ENCODE measurements at regions not wholly inside any gene's neighbourhood (a gene's known extent, or its start where the extent isn't known, plus 50 kb on each side); places are given as distances from the start of the nearest gene placed in this dataset.

DNA sequence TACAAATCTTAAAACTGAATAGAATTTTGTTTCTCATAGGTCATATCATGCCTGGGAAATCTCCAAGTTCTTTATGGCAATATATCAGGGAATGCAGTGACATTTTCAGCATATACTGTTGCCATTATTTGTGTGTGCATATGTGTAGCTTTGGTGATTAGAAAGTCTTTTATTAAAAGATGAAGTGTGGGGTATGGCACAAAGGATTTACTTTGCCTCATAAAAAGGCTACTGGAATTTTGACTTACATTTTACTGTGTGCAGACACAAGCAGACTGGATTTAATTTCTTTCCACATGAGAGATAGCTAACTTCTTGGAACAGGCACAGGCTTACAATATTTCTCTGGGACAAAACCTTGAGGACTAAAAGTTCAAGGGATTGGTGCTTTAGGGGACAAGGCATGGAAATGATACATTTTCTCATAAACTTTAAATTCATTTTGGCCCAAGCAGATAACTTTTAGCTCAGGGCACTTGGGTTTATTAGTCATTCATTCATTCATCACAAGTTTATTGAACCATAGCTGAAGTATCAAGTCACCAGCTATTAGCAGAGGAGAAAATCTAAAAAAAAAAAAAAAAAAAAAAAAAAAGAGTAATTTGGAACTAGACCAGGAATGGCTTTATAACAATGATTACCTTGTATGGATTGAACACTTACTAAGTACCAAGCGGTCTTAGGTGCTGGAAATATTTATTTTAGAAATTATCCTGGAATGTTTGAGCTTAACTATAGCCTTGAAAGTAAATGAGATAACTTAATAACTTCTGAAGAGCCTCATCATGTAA lies 191.5 kb downstream of the SLIT2 start:
- no peak overlapping the region for H3K27ac ChIP-seq
- POLR2A ChIA-PET (ENCODE audit: low non-redundant PET): no interaction called here
- CTCF ChIA-PET: no interaction called here
- TF ChIP-seq, protein P1, sequence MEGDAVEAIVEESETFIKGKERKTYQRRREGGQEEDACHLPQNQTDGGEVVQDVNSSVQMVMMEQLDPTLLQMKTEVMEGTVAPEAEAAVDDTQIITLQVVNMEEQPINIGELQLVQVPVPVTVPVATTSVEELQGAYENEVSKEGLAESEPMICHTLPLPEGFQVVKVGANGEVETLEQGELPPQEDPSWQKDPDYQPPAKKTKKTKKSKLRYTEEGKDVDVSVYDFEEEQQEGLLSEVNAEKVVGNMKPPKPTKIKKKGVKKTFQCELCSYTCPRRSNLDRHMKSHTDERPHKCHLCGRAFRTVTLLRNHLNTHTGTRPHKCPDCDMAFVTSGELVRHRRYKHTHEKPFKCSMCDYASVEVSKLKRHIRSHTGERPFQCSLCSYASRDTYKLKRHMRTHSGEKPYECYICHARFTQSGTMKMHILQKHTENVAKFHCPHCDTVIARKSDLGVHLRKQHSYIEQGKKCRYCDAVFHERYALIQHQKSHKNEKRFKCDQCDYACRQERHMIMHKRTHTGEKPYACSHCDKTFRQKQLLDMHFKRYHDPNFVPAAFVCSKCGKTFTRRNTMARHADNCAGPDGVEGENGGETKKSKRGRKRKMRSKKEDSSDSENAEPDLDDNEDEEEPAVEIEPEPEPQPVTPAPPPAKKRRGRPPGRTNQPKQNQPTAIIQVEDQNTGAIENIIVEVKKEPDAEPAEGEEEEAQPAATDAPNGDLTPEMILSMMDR (conservative IDR thresholded peaks at IDR 0.05; ENCODE audit: low read depth): no peak
- DNase-seq (ENCODE audit: low spot score): no peak

DNA sequence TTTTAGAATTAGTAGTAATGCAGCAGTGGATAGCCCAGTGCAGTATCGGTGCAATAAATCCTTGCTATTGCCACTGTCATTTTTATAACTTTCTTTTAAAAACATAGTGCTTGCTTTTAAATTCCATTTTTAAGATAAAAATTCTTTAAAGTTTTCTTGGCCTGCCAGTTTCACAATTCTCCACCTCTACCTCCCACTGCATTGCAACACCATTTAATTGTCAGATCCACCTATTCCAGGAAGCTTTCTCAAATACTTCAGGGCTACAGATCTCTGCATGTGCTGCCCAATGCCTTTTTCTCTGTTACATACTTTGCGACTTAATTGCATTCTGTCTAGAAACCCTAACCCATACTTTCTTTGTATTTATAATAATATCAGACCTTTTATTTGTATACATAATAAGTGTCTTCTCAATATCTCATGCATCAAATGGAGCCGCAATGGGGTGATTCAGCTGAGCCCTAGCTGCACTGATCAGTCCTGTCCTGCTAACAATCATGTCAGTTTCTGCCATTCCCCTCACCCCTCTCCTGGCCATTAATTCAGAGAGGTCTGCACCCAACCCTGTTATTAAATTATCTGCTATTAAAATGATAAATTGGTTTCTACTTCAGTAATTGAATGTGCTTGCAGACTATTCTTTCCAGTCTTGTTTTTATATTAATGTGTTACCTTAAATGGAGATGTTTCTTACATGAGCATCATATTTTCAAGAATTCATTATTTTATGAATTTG lies 193.1 kb downstream of the SLIT2 start:
- CTCF ChIA-PET: interaction anchor here (0.7 kb wide), 1 partner anchor 1970 kb away, joined by 3 read pairs; no protein-coding TSS in a partner anchor
- no peak for DNase-seq (ENCODE audit: low spot score)
- POLR2A ChIA-PET (ENCODE audit: low non-redundant PET): no interaction called here
- TF ChIP-seq, protein P1 (conservative IDR thresholded peaks at IDR 0.05; ENCODE audit: low read depth): no peak
- H3K27ac ChIP-seq: no peak overlapping the region

DNA sequence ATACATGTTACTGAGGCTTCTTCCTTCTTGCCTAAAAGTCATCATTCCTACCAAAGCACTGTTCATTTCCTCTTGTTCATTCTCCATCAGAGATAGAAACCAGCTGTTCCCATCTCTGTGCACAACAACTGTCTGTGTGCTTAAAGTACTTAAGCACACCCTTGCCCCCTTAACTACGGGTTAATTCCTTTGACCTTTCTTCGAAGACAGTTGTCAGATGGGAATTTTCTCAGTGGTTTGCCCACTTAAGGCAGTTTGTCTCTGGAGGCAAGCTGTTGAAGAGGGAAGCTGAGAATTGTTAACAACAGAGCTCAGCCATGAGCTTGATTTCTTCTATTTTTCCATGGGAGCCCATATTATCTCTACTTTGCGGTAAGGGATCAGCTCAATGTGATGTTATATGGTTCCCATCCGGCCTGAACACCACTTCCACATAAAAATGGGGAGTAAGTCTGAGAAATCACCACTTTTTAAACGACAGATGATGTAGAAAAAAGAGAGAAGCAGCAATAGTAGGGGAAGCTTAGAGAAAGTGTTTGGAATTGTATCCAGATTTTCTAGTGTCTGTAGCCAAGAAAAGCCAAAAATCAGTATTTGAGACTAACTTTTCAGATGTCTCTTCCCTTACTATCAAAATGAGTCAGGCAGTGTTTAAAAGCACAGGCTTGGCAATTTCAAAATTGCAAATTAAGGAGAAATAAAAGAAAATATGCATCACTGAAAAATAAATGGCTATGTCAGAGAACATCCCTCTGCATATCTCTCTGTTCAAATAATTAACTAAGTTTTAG lies 194.4 kb downstream of the SLIT2 start:
- CTCF ChIA-PET: no interaction called here
- TF ChIP-seq, protein P1 (conservative IDR thresholded peaks at IDR 0.05; ENCODE audit: low read depth): no peak
- no peak for DNase-seq (ENCODE audit: low spot score)
- POLR2A ChIA-PET (ENCODE audit: low non-redundant PET): no interaction called here
- H3K27ac ChIP-seq: no peak overlapping the region

DNA sequence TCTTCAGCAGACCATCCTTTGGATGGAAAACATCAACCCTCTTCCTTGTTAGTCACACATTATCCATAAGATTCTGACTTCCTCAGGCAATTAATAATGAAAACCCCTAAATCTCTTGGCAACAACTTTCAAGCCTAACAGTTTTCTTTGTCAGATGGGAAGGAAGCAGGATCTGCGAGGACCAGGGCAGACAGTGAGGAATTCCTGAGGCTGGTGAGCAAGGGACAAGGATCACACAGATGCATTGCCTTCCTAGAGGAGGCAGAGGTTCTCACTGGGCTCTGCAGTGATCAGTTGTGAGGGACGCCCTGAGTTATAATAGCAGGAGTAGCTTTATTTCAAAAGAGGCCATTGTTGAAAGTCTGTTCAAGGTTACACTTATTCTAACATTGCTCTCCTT lies 195.4 kb downstream of the SLIT2 start:
- POLR2A ChIA-PET (ENCODE audit: low non-redundant PET): no interaction called here
- TF ChIP-seq, protein P1 (conservative IDR thresholded peaks at IDR 0.05; ENCODE audit: low read depth): no peak
- H3K27ac ChIP-seq: no peak overlapping the region
- no peak for DNase-seq (ENCODE audit: low spot score)
- CTCF ChIA-PET: no interaction called here

DNA sequence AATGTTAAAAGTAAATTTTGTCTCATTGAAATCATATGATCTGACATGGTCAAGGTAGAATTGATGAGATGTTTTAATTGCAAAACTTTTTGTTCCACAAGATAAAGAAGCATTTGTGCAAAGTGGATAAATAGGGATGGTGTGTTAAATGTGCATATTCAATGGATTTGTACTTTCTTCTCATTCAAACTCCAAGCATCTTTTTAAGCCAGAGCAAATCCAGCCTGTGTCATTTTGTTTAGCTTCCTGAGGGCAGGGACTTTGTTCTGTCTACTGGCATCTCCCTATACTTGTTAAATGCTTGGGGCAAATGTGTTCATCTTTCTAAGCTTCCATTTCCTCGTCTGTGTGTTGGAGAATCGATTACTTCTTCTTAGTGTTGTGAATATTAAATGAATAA lies 200.3 kb downstream of the SLIT2 start:
- POLR2A ChIA-PET (ENCODE audit: low non-redundant PET): no interaction called here
- TF ChIP-seq, protein P1 (conservative IDR thresholded peaks at IDR 0.05; ENCODE audit: low read depth): no peak
- no peak overlapping the region for H3K27ac ChIP-seq
- DNase-seq (ENCODE audit: low spot score): no peak
- CTCF ChIA-PET: no interaction called here

DNA sequence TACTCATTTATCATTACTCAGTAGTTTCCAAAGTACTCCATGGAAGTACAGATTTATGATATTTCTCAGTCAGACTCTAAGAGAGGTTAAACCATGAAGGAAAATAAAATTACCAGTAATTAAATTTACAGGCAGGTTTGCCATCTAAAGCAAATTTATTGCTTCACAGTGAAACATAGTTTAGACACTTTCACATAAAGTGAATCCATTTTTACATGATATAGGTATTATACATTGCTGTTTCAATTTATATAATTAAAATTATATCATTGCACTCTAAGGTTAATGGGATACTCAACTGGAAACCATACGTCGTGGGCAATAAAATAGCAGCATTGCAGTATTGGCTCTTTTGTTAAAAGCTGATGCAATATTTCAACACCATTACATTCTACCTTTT lies 202.8 kb downstream of the SLIT2 start:
- TF ChIP-seq, protein P1 (conservative IDR thresholded peaks at IDR 0.05; ENCODE audit: low read depth): no peak
- CTCF ChIA-PET: no interaction called here
- no peak overlapping the region for H3K27ac ChIP-seq
- POLR2A ChIA-PET (ENCODE audit: low non-redundant PET): no interaction called here
- DNase-seq (ENCODE audit: low spot score): no peak

Data from RWPE1 (cell line).